GM18909 (cell line): ENCODE measurements at regions not wholly inside any gene's neighbourhood (a gene's known extent, or its start where the extent isn't known, plus 50 kb on each side); places are given as distances from the start of the nearest gene placed in this dataset.
A peak's percentile ranks its signal among the peaks of the same experiment; 100 is the strongest.

Experiments
- ATAC-seq: cut with Tn5 transposase; IDR thresholded peaks from one replicate; pipeline ENCODE4 v1.9.1; 2021; ENCODE audit warnings: mild to moderate bottlenecking; ENCODE audit not compliant: unreplicated experiment, poor library complexity

- no peak for ATAC-seq
These were observed 290.3 kb downstream of the PTPRC start for GRCh38 chr1:198929111-198929604.

- peak; percentile 73 for ATAC-seq
These were observed 291.2 kb downstream of the PTPRC start for GRCh38 chr1:198929961-198930599.

- no peak for ATAC-seq
These were observed 293.6 kb downstream of the PTPRC start for GRCh38 chr1:198932351-198932991.

GRCh38 chr1:198933515-198934222, 294.8 kb downstream of the PTPRC start:
- no peak for ATAC-seq

- no peak for ATAC-seq
These were observed 295.6 kb downstream of the PTPRC start for GRCh38 chr1:198934426-198934825.

- peak; percentile 24 for ATAC-seq
These were observed 296.1 kb downstream of the PTPRC start for GRCh38 chr1:198934901-198935305.

- ATAC-seq: peak; percentile 59
These were observed 296.6 kb downstream of the PTPRC start for GRCh38 chr1:198935306-198935921.

- ATAC-seq: no peak
These were observed 297.7 kb downstream of the PTPRC start for GRCh38 chr1:198936371-198937083.

GRCh38 chr1:198937231-198938031, 298.6 kb downstream of the PTPRC start:
- peak; percentile 93 for ATAC-seq

GRCh38 chr1:198939286-198939685, 300.4 kb downstream of the PTPRC start:
- ATAC-seq: no peak

GRCh38 chr1:198939956-198940355, 301.1 kb downstream of the PTPRC start:
- no peak for ATAC-seq

- no peak for ATAC-seq
These were observed 303.6 kb downstream of the PTPRC start for GRCh38 chr1:198942466-198942865.

- no peak for ATAC-seq
These were observed 304.8 kb downstream of the PTPRC start for GRCh38 chr1:198943484-198944187.

GRCh38 chr1:198947456-198947855, 308.6 kb downstream of the PTPRC start:
- no peak for ATAC-seq

GRCh38 chr1:198948895-198949659, 310.2 kb downstream of the PTPRC start:
- ATAC-seq: no peak

GRCh38 chr1:198950036-198950435, 311.2 kb downstream of the PTPRC start:
- ATAC-seq: no peak

- no peak for ATAC-seq
These were observed 316.2 kb downstream of the PTPRC start for GRCh38 chr1:198955085-198955484.

- ATAC-seq: no peak
These were observed 318.2 kb downstream of the PTPRC start for GRCh38 chr1:198957044-198957443.
